Upper lobe of right lung (tissue), 1 donor: ENCODE measurements at regions not wholly inside any gene's neighbourhood (a gene's known extent, or its start where the extent isn't known, plus 50 kb on each side); places are given as distances from the start of the nearest gene placed in this dataset.

Experiments
- ATAC-seq: fragments of 200-7000 bp; cut with Tn5 transposase; one replicate; pipeline ENCODE4 v1.9.1; 2020; ENCODE audit warnings: mild to moderate bottlenecking, moderate library complexity
- DNase-seq: peaks from one replicate; pipeline ENCODE4 v3.0.0-alpha.2; 2020
- H3K27ac ChIP-seq: fragments of 200-600 bp; one replicate; pipeline ENCODE4 v1.8.0; 2022
- H3K27me3 ChIP-seq: fragments of 200-600 bp; one replicate; pipeline ENCODE4 v1.8.0; 2022; ENCODE audit warnings: mild to moderate bottlenecking
- H3K36me3 ChIP-seq: fragments of 200-600 bp; one replicate; pipeline ENCODE4 v1.8.0; 2022
- H3K4me1 ChIP-seq: fragments of 200-600 bp; one replicate; pipeline ENCODE4 v1.8.0; 2022
- H3K4me3 ChIP-seq: fragments of 200-600 bp; one replicate; pipeline ENCODE4 v1.8.0; 2022; ENCODE audit warnings: mild to moderate bottlenecking
- H3K9me3 ChIP-seq: fragments of 200-600 bp; one replicate; pipeline ENCODE4 v1.8.0; 2022
- intact Hi-C: fragments of 100-400 bp; cut with DNase I; formaldehyde crosslinking; loops from one replicate; pipeline ENCODE4 v1.11.0; 2022
- TF ChIP-seq, protein P1 (sequence below): fragments of 200-600 bp; IDR thresholded peaks from one replicate; pipeline ENCODE4 v1.8.0; 2022; ENCODE audit warnings: antibody characterized with exemption
- donor health status: DM: no; HTN: yes; CAD: no; lungs with severe emphysema.

DNA sequence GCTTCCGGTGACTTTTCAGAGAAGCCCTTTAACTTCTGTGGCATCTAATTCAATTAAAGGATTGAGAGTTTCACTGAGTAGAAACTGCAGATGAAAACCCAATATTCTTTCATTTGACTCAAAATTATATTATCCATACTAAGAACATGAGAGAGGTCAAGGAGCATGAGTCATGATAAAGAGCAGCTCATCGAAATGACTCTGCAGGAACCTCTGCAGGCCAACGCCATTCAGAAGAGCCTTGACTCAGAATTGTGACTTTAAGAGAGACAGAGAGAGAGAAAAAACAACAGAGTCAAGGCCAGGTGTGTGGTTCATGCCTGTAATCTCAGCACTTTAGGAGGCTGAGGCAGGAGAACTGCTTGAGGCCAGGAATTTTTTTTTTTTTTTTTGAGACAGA is 417.2 kb upstream of the XYLT1 start:
- TF ChIP-seq, protein P1, sequence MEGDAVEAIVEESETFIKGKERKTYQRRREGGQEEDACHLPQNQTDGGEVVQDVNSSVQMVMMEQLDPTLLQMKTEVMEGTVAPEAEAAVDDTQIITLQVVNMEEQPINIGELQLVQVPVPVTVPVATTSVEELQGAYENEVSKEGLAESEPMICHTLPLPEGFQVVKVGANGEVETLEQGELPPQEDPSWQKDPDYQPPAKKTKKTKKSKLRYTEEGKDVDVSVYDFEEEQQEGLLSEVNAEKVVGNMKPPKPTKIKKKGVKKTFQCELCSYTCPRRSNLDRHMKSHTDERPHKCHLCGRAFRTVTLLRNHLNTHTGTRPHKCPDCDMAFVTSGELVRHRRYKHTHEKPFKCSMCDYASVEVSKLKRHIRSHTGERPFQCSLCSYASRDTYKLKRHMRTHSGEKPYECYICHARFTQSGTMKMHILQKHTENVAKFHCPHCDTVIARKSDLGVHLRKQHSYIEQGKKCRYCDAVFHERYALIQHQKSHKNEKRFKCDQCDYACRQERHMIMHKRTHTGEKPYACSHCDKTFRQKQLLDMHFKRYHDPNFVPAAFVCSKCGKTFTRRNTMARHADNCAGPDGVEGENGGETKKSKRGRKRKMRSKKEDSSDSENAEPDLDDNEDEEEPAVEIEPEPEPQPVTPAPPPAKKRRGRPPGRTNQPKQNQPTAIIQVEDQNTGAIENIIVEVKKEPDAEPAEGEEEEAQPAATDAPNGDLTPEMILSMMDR, result no peak
- no peaks in the 10 kb centered on the region for H3K27me3 ChIP-seq
- H3K4me1 ChIP-seq, result no peaks in the 10 kb centered on the region
- ATAC-seq (no peak), DNase-seq (no peak)
- H3K9me3 ChIP-seq, result no peaks in the 10 kb centered on the region
- intact Hi-C loops, result no loop called here
- no peak overlapping the region for H3K27ac ChIP-seq
- no peaks in the 10 kb centered on the region for H3K36me3 ChIP-seq
- no peak overlapping the region for H3K4me3 ChIP-seq

DNA sequence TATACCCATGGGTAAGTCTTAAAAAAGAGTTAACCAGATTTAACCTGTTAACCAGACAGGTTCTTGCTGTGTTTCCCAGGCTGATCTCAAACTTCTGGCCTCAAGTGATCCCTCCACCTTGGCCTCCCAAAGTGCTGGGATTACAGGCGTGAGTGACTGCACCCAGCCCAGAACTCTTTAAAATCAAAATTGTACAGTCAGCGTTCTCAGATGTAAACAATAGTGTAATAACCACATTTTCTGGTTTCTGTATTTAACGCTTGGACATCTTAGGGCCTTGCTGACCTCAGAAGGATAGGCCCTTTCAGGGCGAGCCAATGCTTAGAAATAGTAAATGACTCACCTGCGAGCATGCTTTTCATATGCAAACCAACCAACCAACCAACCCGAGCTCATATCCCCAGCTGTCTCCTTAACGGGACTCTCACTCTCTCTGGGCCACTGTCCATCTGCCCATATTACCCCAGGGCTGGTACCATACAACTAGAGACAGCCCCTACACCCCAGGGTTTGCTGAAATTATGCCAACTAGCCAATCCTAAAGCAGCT is 415.0 kb upstream of the XYLT1 start:
- Histone ChIP-seq H3K27ac (no peak overlapping the region), H3K27me3 (no peaks in the 10 kb centered on the region), H3K4me1 (no peaks in the 10 kb centered on the region), H3K9me3 (no peaks in the 10 kb centered on the region), H3K4me3 (no peak overlapping the region), H3K36me3 (no peaks in the 10 kb centered on the region)
- TF ChIP-seq, protein P1, result no peak
- intact Hi-C loops, result no loop called here
- ATAC-seq (no peak), DNase-seq (no peak)

DNA sequence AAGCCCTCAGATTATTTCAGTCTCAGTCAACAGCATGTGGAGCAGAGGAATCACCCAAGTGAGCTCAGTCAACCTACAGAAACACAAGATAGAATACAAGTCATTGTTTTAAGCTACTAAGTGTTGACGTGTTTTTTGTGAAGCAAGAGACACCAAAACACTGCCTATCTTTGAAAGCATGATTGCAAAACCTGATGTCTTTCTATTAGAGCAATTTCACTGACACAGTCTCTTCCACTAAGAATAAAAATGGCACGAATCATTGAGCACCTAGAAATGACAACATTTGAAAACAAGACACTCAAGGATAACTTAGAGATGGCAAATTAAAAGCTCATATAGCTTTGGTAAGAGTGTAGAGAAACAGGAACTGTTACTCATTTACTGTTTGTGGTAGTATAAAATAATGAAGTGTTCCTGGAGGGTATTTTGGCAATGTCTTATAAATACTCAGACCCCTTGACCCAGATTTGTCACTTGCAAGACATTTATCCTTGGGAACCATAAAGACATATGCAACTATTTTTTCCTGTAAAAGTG is 407.1 kb upstream of the XYLT1 start:
- TF ChIP-seq, protein P1, result no peak
- H3K36me3 ChIP-seq, result no peaks in the 10 kb centered on the region
- no peak for DNase-seq
- no peak overlapping the region for H3K4me3 ChIP-seq
- H3K9me3 ChIP-seq, result no peaks in the 10 kb centered on the region
- H3K4me1 ChIP-seq, result no peaks in the 10 kb centered on the region
- intact Hi-C loops, result no loop called here
- H3K27me3 ChIP-seq, result no peaks in the 10 kb centered on the region
- ATAC-seq, result no peak
- no peak overlapping the region for H3K27ac ChIP-seq

DNA sequence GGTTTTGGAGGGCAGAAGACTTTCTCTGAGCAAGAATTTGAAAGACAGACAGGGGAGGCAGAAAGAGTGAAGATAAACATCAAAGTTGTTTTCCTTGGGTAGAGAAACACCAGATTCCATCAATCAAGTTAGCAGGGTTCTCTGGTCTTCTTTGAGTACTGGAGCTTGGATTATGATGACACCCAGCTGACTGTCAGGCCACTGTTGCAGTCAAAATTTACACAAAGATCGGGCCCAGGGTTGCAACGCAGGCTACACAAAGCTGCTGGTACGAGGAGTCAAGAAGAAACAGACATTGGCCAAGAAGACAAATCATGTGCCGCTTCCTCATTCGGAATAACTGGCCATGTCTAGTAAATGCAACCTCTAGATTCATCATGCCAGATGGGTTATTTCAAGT is 396.2 kb upstream of the XYLT1 start:
- Histone ChIP-seq H3K27me3 (no peaks in the 10 kb centered on the region), H3K9me3 (no peaks in the 10 kb centered on the region), H3K36me3 (no peaks in the 10 kb centered on the region), H3K4me3 (no peak overlapping the region), H3K4me1 (no peaks in the 10 kb centered on the region), H3K27ac (no peak overlapping the region)
- TF ChIP-seq, protein P1, result no peak
- intact Hi-C loops, result no loop called here
- no peak for ATAC-seq
- DNase-seq, result no peak

DNA sequence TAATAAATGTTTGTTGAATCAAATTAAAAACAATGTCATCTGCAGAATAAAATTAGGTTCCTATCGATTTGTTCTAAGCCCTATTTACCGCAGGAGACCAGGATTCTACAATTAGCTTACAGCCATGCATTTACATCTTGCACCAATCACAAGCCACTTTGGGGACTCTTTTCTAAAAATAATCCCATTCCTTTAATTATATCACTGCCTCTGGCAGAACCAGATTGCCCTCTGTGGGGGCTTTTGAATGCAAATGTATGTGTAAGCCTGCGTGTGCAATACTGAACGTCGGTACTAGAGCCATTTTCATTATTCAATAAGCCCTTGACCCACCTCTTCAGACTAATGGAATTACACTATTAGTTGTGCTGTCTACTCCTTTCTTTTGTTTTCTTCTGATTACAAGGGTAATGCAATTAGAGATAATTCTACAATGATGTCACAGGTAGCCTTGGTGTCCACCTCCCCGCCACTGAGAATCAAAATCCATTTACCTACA is 391.3 kb upstream of the XYLT1 start:
- Histone ChIP-seq H3K27ac (no peak overlapping the region), H3K36me3 (no peaks in the 10 kb centered on the region), H3K27me3 (no peaks in the 10 kb centered on the region), H3K4me3 (no peak overlapping the region), H3K9me3 (no peaks in the 10 kb centered on the region), H3K4me1 (no peaks in the 10 kb centered on the region)
- TF ChIP-seq, protein P1, result no peak
- ATAC-seq (no peak), DNase-seq (no peak)
- intact Hi-C loops, result no loop called here

DNA sequence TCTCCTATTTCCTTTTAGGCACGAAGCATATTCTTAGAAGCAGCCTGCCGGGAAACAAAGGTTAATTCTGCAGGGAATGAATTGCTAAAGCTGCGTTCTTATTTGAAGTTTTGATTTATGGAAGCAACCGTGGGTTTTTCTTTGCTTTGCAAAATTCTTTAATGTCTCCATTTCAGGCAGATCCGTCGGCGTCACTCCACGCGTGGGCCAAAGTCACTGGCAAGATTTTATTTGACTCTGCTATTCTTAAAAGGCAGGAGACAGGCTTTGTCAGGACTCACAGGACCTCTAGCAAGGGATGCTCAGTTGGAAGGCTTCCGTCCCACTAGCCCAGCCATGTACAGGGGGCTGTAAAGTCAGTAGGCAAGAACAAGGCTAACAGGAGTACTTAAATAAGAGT is 387.3 kb upstream of the XYLT1 start:
- no peak overlapping the region for H3K27ac ChIP-seq
- H3K36me3 ChIP-seq, result no peaks in the 10 kb centered on the region
- TF ChIP-seq, protein P1, result no peak
- intact Hi-C loops, result no loop called here
- H3K4me3 ChIP-seq, result no peak overlapping the region
- no peaks in the 10 kb centered on the region for H3K27me3 ChIP-seq
- ATAC-seq, result no peak
- H3K9me3 ChIP-seq, result no peaks in the 10 kb centered on the region
- no peaks in the 10 kb centered on the region for H3K4me1 ChIP-seq
- no peak for DNase-seq
